ENCODE measurements at regions not wholly inside any gene's neighbourhood (a gene's known extent, or its start where the extent isn't known, plus 50 kb on each side); places are given as distances from the start of the nearest gene placed in this dataset.

GRCh38 chr7:131174855-131175254, 152.8 kb upstream of the MKLN1 start:
- no peak for DNase-seq (ENCODE audit: low read depth)

GRCh38 chr7:131182446-131183058, 145.1 kb upstream of the MKLN1 start:
- no peak for DNase-seq (ENCODE audit: low read depth)

DNA sequence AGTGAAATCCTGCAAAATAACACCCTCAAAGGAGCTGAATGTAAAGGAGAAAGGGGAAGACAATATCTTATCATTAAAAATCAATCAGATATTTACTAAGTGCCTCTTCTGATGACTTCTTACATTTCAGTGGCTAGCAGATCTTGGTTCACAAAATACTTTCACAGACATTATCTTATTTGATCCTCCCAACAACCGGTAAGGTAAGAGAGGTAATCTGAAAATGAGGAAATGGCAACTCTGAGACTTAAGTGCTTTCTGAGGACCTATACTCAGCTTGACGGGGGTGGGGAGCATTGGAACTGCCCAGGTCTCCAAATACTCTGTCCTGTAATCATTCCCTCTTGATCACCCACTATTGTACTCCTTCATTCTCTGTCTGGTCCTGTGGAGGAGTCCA, 144.6 kb upstream of the MKLN1 start:
- no peak for DNase-seq (ENCODE audit: low read depth)

- DNase-seq (ENCODE audit: low read depth): no peak
These were observed 144.0 kb upstream of the MKLN1 start for GRCh38 chr7:131183611-131184119.

DNA sequence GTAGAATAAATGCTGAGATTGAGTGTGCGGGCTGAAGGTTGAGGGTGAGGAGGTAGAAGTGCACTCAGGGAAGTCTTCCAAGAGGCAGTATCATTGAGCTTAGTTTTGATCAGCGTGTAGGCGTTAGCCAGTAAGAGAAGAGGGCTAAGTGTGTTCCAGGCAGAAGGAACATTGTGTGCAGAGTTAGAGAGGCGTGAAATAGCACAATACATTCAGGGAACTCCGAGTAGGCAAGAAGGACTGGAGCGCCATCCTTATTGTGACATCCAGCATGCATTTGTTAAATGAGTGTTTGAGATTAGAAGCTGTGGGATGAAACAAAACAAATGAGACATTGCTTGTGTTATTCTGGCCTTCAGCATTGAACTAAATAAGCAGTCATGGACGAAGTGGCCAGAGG, 140.9 kb upstream of the MKLN1 start:
- DNase-seq (ENCODE audit: low read depth): peak; percentile 48

DNA sequence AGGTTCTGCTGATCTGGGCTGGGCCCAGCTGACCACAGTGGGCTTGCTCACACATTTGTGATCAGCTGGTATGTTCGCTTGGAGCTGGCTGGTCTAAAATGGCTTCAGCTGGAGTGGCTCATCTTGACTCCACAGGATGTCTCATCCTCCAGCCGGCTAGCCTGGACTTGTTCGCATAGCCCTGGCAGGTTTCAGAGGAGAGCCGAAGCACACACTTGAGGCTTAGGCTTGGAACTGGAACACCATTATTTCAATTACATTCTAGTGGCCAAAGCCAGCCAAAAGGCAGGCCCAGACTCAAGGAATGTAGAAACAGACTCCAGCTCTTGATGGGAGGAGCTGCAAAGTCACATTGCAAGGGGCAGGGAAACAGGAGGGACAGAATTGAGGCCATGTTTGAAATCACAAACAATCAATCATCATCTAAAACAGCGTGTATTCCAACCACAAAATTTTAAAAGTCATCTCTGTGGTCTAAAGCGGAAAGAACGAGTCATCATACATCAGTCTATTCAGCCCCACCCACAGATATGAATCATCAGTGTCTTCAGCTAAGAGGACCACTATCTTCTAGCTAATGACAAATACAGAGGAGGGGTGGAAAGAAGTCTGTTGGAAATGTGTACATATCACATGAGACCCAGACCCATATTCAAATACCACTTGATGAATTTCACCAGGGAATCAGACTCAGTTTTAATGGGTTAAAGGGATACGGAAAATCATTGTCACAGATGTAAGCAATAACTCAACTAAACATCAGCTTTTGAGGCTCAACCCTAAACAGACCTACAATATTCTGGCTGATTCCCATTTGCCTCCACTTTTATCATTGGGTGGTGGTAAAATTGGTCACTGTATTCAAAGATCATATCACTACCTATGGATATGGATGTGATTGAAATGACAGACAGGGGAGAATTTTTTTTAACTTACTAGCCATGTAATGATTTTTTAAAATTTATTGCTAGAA, 139.0 kb upstream of the MKLN1 start:
- DNase-seq (ENCODE audit: low read depth): peak; percentile 68

DNA sequence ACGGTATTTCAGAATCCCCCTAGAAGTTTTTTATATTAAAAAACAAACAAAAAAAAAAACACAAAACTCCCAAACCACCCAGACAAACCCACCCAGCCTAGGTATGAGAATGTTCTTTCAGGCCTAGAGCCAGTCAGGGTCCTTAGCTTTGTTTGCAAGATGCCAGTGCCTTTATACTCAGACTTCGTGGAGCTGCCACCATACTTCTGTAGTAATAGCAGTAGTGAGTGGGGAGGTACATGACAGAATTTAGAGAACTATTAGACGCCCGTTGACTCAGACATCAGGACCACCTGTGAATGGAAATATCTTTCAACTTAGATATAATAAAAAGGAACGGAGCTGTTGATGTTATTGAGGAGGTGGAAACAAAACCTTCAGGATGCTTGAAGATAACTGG, 138.2 kb upstream of the MKLN1 start:
- DNase-seq (ENCODE audit: low read depth): no peak

DNA sequence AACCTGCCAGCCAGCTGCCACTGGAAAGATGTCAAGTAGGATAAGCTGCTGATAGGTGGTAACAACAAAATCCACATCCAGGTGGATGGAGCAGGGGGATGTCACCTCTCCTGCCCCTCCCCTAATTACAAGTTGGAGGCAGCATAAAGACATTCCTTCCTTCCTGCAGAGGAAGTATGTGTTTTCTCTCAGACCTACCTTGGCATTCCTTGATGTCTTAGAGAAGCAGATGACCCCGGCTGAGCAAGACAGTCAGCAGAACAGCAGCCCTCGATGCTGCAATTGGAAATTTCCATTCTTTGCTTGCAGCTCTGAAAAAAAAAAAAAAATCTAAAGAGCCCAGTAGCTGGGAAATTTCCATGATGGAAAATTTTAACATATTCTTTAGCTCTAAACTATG, 137.5 kb upstream of the MKLN1 start:
- DNase-seq (ENCODE audit: low read depth): no peak

DNA sequence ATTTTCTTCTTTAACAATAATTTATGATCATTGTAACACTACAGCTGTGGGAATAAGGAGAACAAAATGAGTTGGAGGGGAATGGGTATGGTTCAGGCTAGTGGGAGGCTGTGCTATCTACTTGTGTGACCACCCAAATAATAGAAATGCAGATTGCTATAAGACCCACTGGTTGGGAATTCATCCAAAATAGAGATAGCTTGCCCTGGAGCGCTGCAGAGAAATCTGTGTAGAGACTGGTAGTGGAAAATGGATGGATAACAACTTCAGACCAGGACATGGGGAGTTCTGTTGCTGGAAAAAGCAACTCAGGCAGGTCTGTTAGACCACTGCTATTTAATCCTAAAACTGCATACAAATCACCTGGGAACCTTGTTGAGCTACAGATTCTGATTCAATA, 137.1 kb upstream of the MKLN1 start:
- no peak for DNase-seq (ENCODE audit: low read depth)

- DNase-seq (ENCODE audit: low read depth): peak; percentile 62
These were observed 133.4 kb upstream of the MKLN1 start for GRCh38 chr7:131194070-131194865.

GRCh38 chr7:131196803-131197202, 130.9 kb upstream of the MKLN1 start:
- peak; percentile 42 for DNase-seq (ENCODE audit: low read depth)

- peak; percentile 64 for DNase-seq (ENCODE audit: low read depth)
These were observed 129.6 kb upstream of the MKLN1 start for GRCh38 chr7:131197920-131198615.

GRCh38 chr7:131202451-131202850, 125.2 kb upstream of the MKLN1 start:
- no peak for DNase-seq (ENCODE audit: low read depth)

GRCh38 chr7:131203291-131203976, 124.2 kb upstream of the MKLN1 start:
- no peak for DNase-seq (ENCODE audit: low read depth)

DNA sequence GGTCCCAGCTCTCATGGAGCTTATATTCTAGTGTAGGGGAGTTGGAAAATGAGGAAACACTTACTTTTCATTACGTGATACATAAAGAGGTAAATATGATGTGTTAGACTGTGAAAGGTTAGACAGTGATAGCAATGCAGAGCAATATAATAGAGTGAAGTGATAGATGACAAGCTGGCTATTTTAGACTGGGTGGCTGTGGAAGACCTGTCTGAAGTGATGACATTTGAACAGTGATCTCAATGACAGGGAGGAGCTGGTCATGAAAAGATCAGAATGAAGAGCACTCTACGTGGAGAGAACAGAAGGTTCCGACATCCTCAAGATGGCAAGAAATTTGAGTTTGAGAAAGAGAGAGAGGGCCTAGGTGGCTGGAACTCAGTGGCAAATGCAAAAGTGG, 118.9 kb upstream of the MKLN1 start:
- DNase-seq (ENCODE audit: low read depth): no peak

DNA sequence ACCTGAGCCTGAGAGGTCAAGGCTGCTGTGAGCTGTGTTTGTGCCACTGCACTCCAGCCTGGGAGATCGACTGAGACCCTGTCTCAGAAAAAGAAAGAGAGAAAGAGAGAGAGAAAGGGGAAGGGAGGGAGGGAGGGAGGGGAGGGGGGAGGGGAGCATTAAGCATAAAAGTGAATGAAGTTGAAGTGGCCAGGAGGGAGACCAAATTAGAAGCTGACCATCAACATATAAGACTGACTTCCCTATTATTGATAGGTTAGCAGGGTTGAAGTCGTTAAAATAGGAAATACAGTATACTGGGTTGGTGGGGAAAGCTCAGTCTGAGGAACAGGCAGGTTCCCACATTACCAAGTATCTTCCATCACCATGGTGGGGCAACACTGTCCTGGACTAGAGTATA, 117.1 kb upstream of the MKLN1 start:
- no peak for DNase-seq (ENCODE audit: low read depth)

DNA sequence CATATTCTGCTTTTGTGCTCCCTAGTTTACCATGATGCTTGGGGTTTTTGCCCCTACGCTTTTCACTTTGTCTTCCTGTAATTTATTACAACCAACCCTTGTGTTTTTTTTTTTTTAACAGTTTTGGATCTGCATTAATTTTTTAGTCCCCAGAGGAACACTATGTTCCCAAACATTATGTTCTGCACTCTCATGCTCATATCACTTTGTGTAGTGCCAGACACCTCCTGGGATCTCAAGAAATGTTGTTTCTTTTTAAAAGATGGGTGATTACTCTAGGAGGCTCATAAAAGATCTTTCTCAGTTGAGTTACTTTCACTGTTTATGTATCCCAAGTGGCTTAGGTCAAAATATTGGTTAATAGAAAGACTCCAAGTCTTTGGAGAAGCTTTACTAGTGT, 116.2 kb upstream of the MKLN1 start:
- DNase-seq (ENCODE audit: low read depth): no peak

DNA sequence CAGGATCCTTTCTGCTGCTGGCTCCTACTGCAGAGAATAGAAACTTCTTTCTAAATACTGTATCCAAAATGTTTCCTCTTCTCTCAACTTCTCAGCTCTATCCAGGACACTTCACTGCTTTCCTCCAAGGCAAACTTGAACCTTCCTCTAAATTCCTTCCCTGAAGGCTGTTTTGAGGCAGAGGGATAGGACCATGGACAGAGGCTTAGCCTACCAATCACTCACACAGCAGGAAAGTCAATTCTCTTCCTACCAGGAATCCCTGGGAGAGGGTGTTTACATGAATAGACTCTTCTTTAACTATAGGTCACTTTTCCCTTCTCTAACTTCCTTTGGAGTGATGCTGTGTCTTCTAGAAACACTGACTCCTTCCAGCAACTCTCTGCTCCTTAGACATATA, 115.6 kb upstream of the MKLN1 start:
- peak; percentile 46 for DNase-seq (ENCODE audit: low read depth)

DNA sequence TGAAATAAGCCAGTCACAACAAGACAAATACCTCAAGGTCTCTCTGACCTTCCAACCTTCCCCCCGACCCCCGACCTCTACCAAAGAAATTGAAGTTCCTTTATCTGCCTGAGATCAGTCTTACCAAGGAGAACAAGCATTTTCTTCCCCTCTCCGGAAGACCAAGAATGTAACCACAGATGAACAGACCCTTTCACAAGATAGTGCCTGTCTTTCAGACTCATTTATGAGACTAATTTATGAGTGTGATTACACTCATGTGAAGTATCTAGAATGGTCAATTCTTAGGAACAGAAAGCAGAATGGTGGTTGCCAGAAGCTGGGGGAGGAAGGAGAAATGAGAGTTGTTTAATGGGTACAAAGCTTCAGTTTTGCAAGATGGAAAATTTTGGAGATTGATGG, 108.9 kb upstream of the MKLN1 start:
- no peak for DNase-seq (ENCODE audit: low read depth)

- DNase-seq (ENCODE audit: low read depth): no peak
These were observed 108.2 kb upstream of the MKLN1 start for GRCh38 chr7:131219312-131220041.
